Neural cell (in vitro differentiated cells): ENCODE measurements at regions not wholly inside any gene's neighbourhood (a gene's known extent, or its start where the extent isn't known, plus 50 kb on each side); places are given as distances from the start of the nearest gene placed in this dataset.

Experiments used
- H2AFZ ChIP-seq: fragments of 200-600, 300-800 bp; sonication (generic), shearing (Covaris generic); 2 replicates; pipeline ENCODE4 v1.6.0; 2014; ENCODE audit warnings: low read depth, mild to moderate bottlenecking, antibody characterized with exemption, low read length, moderate library complexity
- H3F3A ChIP-seq: fragments of 200-600 bp; shearing (Covaris generic); 2 replicates; pipeline ENCODE4 v1.6.1; 2016; ENCODE audit warnings: mild to moderate bottlenecking, moderate library complexity, mixed read lengths, antibody characterized with exemption, low read length; ENCODE audit not compliant: insufficient read depth, poor library complexity, severe bottlenecking
- H3K27ac ChIP-seq: fragments of 200-600, 300-800 bp; sonication (generic), shearing (Covaris generic); 2 replicates; pipeline ENCODE4 v1.5.1; 2014; ENCODE audit warnings: mild to moderate bottlenecking, low read length, moderate library complexity
- H3K27me3 ChIP-seq: fragments of 300-800, 200-600 bp; sonication (generic), shearing (Covaris generic); 2 replicates; pipeline ENCODE4 v1.6.0; 2014; ENCODE audit warnings: mild to moderate bottlenecking, low read depth, low read length, moderate library complexity; ENCODE audit not compliant: insufficient read depth
- H3K36me3 ChIP-seq: fragments of 300-800, 200-600 bp; sonication (generic), shearing (Covaris generic); 2 replicates; pipeline ENCODE4 v1.5.1; 2014; ENCODE audit warnings: mild to moderate bottlenecking, antibody characterized with exemption, low read length, moderate library complexity; ENCODE audit not compliant: insufficient read depth
- H3K4me2 ChIP-seq: fragments of 300-800, 200-600 bp; sonication (generic), shearing (Covaris generic); 2 replicates; pipeline ENCODE4 v1.6.0; 2014; ENCODE audit warnings: mild to moderate bottlenecking, low read length
- H3K4me3 ChIP-seq: fragments of 300-800, 200-600 bp; sonication (generic), shearing (Covaris generic); 2 replicates; pipeline ENCODE4 v1.5.1; 2014; ENCODE audit warnings: mild to moderate bottlenecking, low read length, moderate library complexity
- H3K79me2 ChIP-seq: fragments of 200-600 bp; shearing (Covaris generic); replicated peaks from 2 replicates; pipeline ENCODE4 v1.6.0; 2014; ENCODE audit warnings: mild to moderate bottlenecking, low read length, moderate library complexity; ENCODE audit not compliant: insufficient read depth
- H3K9ac ChIP-seq: fragments of 300-800, 200-600 bp; sonication (generic), shearing (Covaris generic); 2 replicates; pipeline ENCODE4 v1.6.1; 2016; ENCODE audit warnings: mild to moderate bottlenecking, low read length, mixed read lengths
- H3K9me2 ChIP-seq: fragments of 200-600 bp; shearing (Covaris generic); 2 replicates; pipeline ENCODE4 v1.6.1; 2016; ENCODE audit warnings: mild to moderate bottlenecking, low read length, mixed read lengths; ENCODE audit not compliant: insufficient read depth
- H3K9me3 ChIP-seq: fragments of 200-600, 300-800 bp; sonication (generic), shearing (Covaris generic); 2 replicates; pipeline ENCODE4 v1.6.1; 2016; ENCODE audit warnings: mild to moderate bottlenecking, mixed run types, low read length, moderate library complexity, mixed read lengths
- H4K20me1 ChIP-seq: fragments of 200-600 bp; shearing (Covaris generic); 2 replicates; pipeline ENCODE4 v1.6.1; 2016; ENCODE audit warnings: mild to moderate bottlenecking, mixed run types; ENCODE audit not compliant: insufficient read depth
- CTCF ChIP-seq: fragments of 450-650 bp; IDR thresholded peaks from 2 replicates; pipeline ENCODE4 v1.5.1; 2014; ENCODE audit warnings: antibody characterized with exemption, mild to moderate bottlenecking, moderate library complexity; ENCODE audit not compliant: poor library complexity, severe bottlenecking
- EP300 ChIP-seq: fragments of 450-650 bp; conservative IDR thresholded peaks from 2 replicates; pipeline ENCODE4 v1.6.1; 2014; ENCODE audit warnings: antibody characterized with exemption, mild to moderate bottlenecking, moderate library complexity; ENCODE audit not compliant: poor library complexity, severe bottlenecking
- EZH2 ChIP-seq: fragments of 200-600, 300-800 bp; shearing (Covaris generic), sonication (generic); IDR thresholded peaks from 2 replicates; pipeline ENCODE4 v1.6.1; 2014; ENCODE audit warnings: antibody characterized with exemption, low read length, borderline replicate concordance, mild to moderate bottlenecking; ENCODE audit not compliant: insufficient read depth, poor library complexity, severe bottlenecking
- MXI1 ChIP-seq: fragments of 450-650 bp; conservative IDR thresholded peaks from 2 replicates; pipeline ENCODE4 v1.6.1; 2014; ENCODE audit warnings: antibody characterized with exemption, mild to moderate bottlenecking; ENCODE audit not compliant: poor library complexity, severe bottlenecking
- POLR2AphosphoS5 ChIP-seq: IDR thresholded peaks from 2 replicates; pipeline ENCODE4 v1.6.1; 2012
- RAD21 ChIP-seq: fragments of 450-650 bp; conservative IDR thresholded peaks from 2 replicates; pipeline ENCODE4 v1.6.1; 2014; ENCODE audit warnings: antibody characterized with exemption, mild to moderate bottlenecking, moderate library complexity
- REST ChIP-seq: IDR thresholded peaks from 2 replicates; pipeline ENCODE4 v1.6.1; 2012; ENCODE audit warnings: borderline replicate concordance
- SMC3 ChIP-seq: fragments of 450-650 bp; conservative IDR thresholded peaks from 2 replicates; pipeline ENCODE4 v1.6.1; 2014; ENCODE audit warnings: antibody characterized with exemption, mild to moderate bottlenecking, moderate library complexity; ENCODE audit not compliant: poor library complexity
- TAF1 ChIP-seq: IDR thresholded peaks from 2 replicates; pipeline ENCODE4 v1.6.1; 2012; ENCODE audit warnings: low read depth

GRCh38 chr13:44240611-44241145 lies 132.9 kb upstream of the SERP2 start:
- Histone ChIP-seq H3F3A (no peaks in the 10 kb centered on the region), H4K20me1 (no peaks in the 10 kb centered on the region), H3K36me3 (no peaks in the 10 kb centered on the region), H3K4me2 (no peak overlapping the region), H3K9me3 (no peaks in the 10 kb centered on the region), H3K79me2 (no peaks in the 10 kb centered on the region), H3K27ac (no peak overlapping the region), H3K27me3 (no peaks in the 10 kb centered on the region), H3K9me2 (no peaks in the 10 kb centered on the region), H3K4me3 (no peak overlapping the region), H3K9ac (no peak overlapping the region), H2AFZ (no peak overlapping the region)
- TF ChIP-seq CTCF (no peak), TAF1 (no peak), RAD21 (no peak), EP300 (no peak), POLR2AphosphoS5 (no peak), EZH2 (no peak), REST (no peak), SMC3 (no peak), MXI1 (no peak)

- Histone ChIP-seq H3K27ac (no peak overlapping the region), H3K79me2 (no peaks in the 10 kb centered on the region), H2AFZ (no peak overlapping the region), H3F3A (no peaks in the 10 kb centered on the region), H3K9ac (no peak overlapping the region), H3K4me3 (no peak overlapping the region), H3K9me3 (no peaks in the 10 kb centered on the region), H3K27me3 (no peaks in the 10 kb centered on the region), H4K20me1 (no peaks in the 10 kb centered on the region), H3K36me3 (no peaks in the 10 kb centered on the region), H3K9me2 (no peaks in the 10 kb centered on the region), H3K4me2 (no peak overlapping the region)
- no peak for TF ChIP-seq EP300
Observed at GRCh38 chr13:44241638-44242037, 132.0 kb upstream of the SERP2 start.

GRCh38 chr13:44242766-44243165 lies 130.9 kb upstream of the SERP2 start:
- Histone ChIP-seq H3K79me2 (no peaks in the 10 kb centered on the region), H3K27me3 (no peaks in the 10 kb centered on the region), H3K4me3 (no peak overlapping the region), H3K9me2 (no peaks in the 10 kb centered on the region), H4K20me1 (no peaks in the 10 kb centered on the region), H3K9me3 (no peaks in the 10 kb centered on the region), H3K27ac (no peak overlapping the region), H3K36me3 (no peaks in the 10 kb centered on the region), H3K4me2 (no peak overlapping the region), H3F3A (no peaks in the 10 kb centered on the region), H2AFZ (no peak overlapping the region), H3K9ac (no peak overlapping the region)
- TF ChIP-seq TAF1 (no peak), EP300 (no peak), MXI1 (no peak), RAD21 (no peak), REST (no peak), POLR2AphosphoS5 (no peak), EZH2 (no peak), SMC3 (no peak), CTCF (no peak)
